ENCODE measurements at regions not wholly inside any gene's neighbourhood (a gene's known extent, or its start where the extent isn't known, plus 50 kb on each side); places are given as distances from the start of the nearest gene placed in this dataset.

GRCh38 chr12:92046557-92047392 lies 98.9 kb downstream of the BTG1 start:
- TF ChIP-seq, protein P1, sequence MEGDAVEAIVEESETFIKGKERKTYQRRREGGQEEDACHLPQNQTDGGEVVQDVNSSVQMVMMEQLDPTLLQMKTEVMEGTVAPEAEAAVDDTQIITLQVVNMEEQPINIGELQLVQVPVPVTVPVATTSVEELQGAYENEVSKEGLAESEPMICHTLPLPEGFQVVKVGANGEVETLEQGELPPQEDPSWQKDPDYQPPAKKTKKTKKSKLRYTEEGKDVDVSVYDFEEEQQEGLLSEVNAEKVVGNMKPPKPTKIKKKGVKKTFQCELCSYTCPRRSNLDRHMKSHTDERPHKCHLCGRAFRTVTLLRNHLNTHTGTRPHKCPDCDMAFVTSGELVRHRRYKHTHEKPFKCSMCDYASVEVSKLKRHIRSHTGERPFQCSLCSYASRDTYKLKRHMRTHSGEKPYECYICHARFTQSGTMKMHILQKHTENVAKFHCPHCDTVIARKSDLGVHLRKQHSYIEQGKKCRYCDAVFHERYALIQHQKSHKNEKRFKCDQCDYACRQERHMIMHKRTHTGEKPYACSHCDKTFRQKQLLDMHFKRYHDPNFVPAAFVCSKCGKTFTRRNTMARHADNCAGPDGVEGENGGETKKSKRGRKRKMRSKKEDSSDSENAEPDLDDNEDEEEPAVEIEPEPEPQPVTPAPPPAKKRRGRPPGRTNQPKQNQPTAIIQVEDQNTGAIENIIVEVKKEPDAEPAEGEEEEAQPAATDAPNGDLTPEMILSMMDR (IDR thresholded peaks at IDR 0.05; ENCODE audit: control extremely low read depth, extremely low read depth) = no peak
- no peaks in the 10 kb centered on the region for H3K27me3 ChIP-seq (ENCODE audit: control insufficient read depth in 3 of 3, insufficient read depth in 3 of 3, low read length in 2 of 3)
- no peak for ATAC-seq (ENCODE audit: insufficient read depth, low FRiP score)
- no peak overlapping the region for H3K9ac ChIP-seq (ENCODE audit: insufficient read depth in 1 of 2, low read length in 2 of 2)
- 69 to 83% methylated on average over 7 of the region's 7 CpGs for WGBS, 2 donors
- H3K36me3 ChIP-seq (ENCODE audit: control insufficient read depth in 4 of 4, insufficient read depth in 4 of 4, low read length in 4 of 4) = no peaks in the 10 kb centered on the region
- peaks cover 0 to 12% (median 0%) of the 10 kb centered on the region in 5 donors for H3K4me1 ChIP-seq (ENCODE audit: control insufficient read depth in 5 of 5, insufficient read depth in 5 of 5, low read length in 5 of 5)
- peaks cover 0 to 2% (median 0%) of the 10 kb centered on the region in 4 donors for H3K9me3 ChIP-seq (ENCODE audit: control insufficient read depth in 4 of 4, insufficient read depth in 3 of 4, low read length in 3 of 4)
- no peak overlapping the region for H3K27ac ChIP-seq (ENCODE audit: low read depth in 1 of 2, low read length in 1 of 2)
- DNase-seq = no peak
- H3K4me3 ChIP-seq = no peak overlapping the region

GRCh38 chr12:92045852-92046251 lies 99.8 kb downstream of the BTG1 start:
- Histone ChIP-seq H3K9me3 (ENCODE audit: control insufficient read depth in 4 of 4, insufficient read depth in 3 of 4, low read length in 3 of 4) (peaks cover 0 to 1% (median 0%) of the 10 kb centered on the region in 4 donors), H3K36me3 (ENCODE audit: control insufficient read depth in 4 of 4, insufficient read depth in 4 of 4, low read length in 4 of 4) (no peaks in the 10 kb centered on the region), H3K27me3 (ENCODE audit: control insufficient read depth in 3 of 3, insufficient read depth in 3 of 3, low read length in 2 of 3) (no peaks in the 10 kb centered on the region), H3K27ac (ENCODE audit: low read depth in 1 of 2, low read length in 1 of 2) (no peak overlapping the region), H3K9ac (ENCODE audit: insufficient read depth in 1 of 2, low read length in 2 of 2) (peak overlapping the region in 1 of 2 donors; percentile 8), H3K4me1 (ENCODE audit: control insufficient read depth in 5 of 5, insufficient read depth in 5 of 5, low read length in 5 of 5) (peaks cover 0 to 12% (median 0%) of the 10 kb centered on the region in 5 donors), H3K4me3 (no peak overlapping the region)
- ATAC-seq (ENCODE audit: insufficient read depth, low FRiP score) = no peak
- TF ChIP-seq, protein P1 (IDR thresholded peaks at IDR 0.05; ENCODE audit: control extremely low read depth, extremely low read depth) = no peak
- no peak for DNase-seq
- 91 to 92% methylated on average over 2 of the region's 2 CpGs for WGBS, 2 donors

DNA sequence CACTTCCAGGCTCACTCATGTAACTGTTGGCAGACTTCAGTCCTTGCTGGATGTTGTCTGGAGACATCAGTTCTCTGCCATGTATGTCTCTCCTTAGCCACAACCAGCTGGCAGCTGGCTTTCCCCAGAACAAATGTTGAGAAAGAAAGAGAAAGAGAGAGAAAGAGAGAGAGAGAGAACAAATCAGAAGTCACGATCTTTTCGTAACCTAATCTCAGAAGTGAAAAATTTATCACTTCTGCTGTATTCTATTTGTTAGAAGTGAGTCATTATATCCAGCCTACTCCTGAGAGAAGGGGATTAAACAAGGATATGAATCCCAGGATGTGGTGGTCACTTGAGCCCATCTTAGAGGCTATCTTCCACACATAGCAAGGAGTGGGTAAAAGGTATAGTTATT lies 101.2 kb downstream of the BTG1 start:
- DNase-seq = no peak
- no peak overlapping the region for H3K27ac ChIP-seq (ENCODE audit: low read depth in 1 of 2, low read length in 1 of 2)
- peaks cover 0 to 12% (median 0%) of the 10 kb centered on the region in 5 donors for H3K4me1 ChIP-seq (ENCODE audit: control insufficient read depth in 5 of 5, insufficient read depth in 5 of 5, low read length in 5 of 5)
- H3K9ac ChIP-seq (ENCODE audit: insufficient read depth in 1 of 2, low read length in 2 of 2) = no peak overlapping the region
- H3K9me3 ChIP-seq (ENCODE audit: control insufficient read depth in 4 of 4, insufficient read depth in 3 of 4, low read length in 3 of 4) = no peaks in the 10 kb centered on the region
- 91 to 92% methylated on average over 2 of the region's 2 CpGs for WGBS, 2 donors
- no peaks in the 10 kb centered on the region for H3K27me3 ChIP-seq (ENCODE audit: control insufficient read depth in 3 of 3, insufficient read depth in 3 of 3, low read length in 2 of 3)
- H3K4me3 ChIP-seq = no peak overlapping the region
- no peaks in the 10 kb centered on the region for H3K36me3 ChIP-seq (ENCODE audit: control insufficient read depth in 4 of 4, insufficient read depth in 4 of 4, low read length in 4 of 4)
- no peak for ATAC-seq (ENCODE audit: insufficient read depth, low FRiP score)
- TF ChIP-seq, protein P1 (IDR thresholded peaks at IDR 0.05; ENCODE audit: control extremely low read depth, extremely low read depth) = no peak
